Heart left ventricle (tissue), 13 donors: ENCODE measurements at regions not wholly inside any gene's neighbourhood (a gene's known extent, or its start where the extent isn't known, plus 50 kb on each side); places are given as distances from the start of the nearest gene placed in this dataset.

ENCODE experiments used
- CTCF ChIP-seq, 12 donors: fragments of 200-600 bp; sonication (generic) in 4 of 12; IDR thresholded peaks; one replicate each; pipeline versions ENCODE4 v1.5.0 to v1.8.0; 2018 to 2022; ENCODE audit warnings: antibody characterized with exemption in 12 of 12, mild to moderate bottlenecking in 5 of 12
- POLR2A ChIP-seq, 2 donors: fragments of 450-650 bp; IDR thresholded peaks; one replicate each; pipeline ENCODE4 v1.6.1; 2017; ENCODE audit warnings: antibody characterized with exemption in 2 of 2, mild to moderate bottlenecking in 2 of 2, moderate library complexity in 2 of 2
- donor health status: ischemic (EF 13 %, LVEDD 7.1; RV severe dilation, severe dysfunction).
- donor health status: DM: no; HTN: yes; CAD: no.
- donor health status: DM: no; HTN: no; CAD: no.
- donor health status: ischemic (EF 25% LVEDD 6.9; RV normal size, moderate dysfunction).
- donor health status: ischemic (EF 25% LVEDD 5.7; RV mildly dilated, moderate dysfunction).
- donor health status: ischemic (EF 35%, LVEDD 5.7; RV mildly dilated, moderate dysfunction).
- donor health status: nonischemic (EF 11% LVEDD 7.7; RV severe dilation, severe dysfunction).
- donor health status: DM: yes; HTN: yes; CAD: no.
- donor health status: PGD.
- donor health status: ischemic (EF 29% LVEDD 5.4; RV normal size, mild dysfunction).
- donor health status: nonischemic (EF 23%, LVEDD 6.1; RV moderate dilation, normal function).

GRCh38 chr10:118865998-118866693 lies 111.4 kb upstream of the CACUL1 start:
- TF ChIP-seq CTCF (IDR thresholded peaks at IDR 0.05), result no peak
- TF ChIP-seq POLR2A (IDR thresholded peaks at IDR 0.05), result no peak
